Panc1 (cell line): ENCODE measurements at regions not wholly inside any gene's neighbourhood (a gene's known extent, or its start where the extent isn't known, plus 50 kb on each side); places are given as distances from the start of the nearest gene placed in this dataset.
"Not testable (repeated sequence)": the region's sequence is repeated elsewhere in the genome, so short reads cannot be mapped to it uniquely, and the experiment has no call there.

Experiments used
- ATAC-seq: fragments of 200-7000 bp; cut with Tn5 transposase; 2 replicates; pipeline ENCODE4 v1.9.1; 2020; ENCODE audit warnings: mild to moderate bottlenecking, moderate library complexity
- BruUV-seq: library from RNA; stranded (reverse); fragments of 400-500 nt; replicated peaks from 2 replicates; lab custom pipeline; 2021; lab: Mats Ljungman, UMichigan
- CTCF ChIA-PET: fragments of 300-600 bp; sonication (Branson Sonifier 250); formaldehyde crosslinking; loops from one replicate; lab custom pipeline; 2022; ENCODE audit warnings: antibody characterized with exemption; lab: Charles Lee
- POLR2A ChIA-PET: fragments of 300-600 bp; sonication (Branson Sonifier 250); formaldehyde crosslinking; loops from one replicate; lab custom pipeline; 2022; ENCODE audit warnings: antibody characterized with exemption; lab: Charles Lee
- DNase-seq: peaks from one replicate; pipeline ENCODE4 v3.0.0-alpha.2; 2010; ENCODE audit warnings: low read depth, low spot score
- H3K27ac ChIP-seq: 2 replicates; pipeline ENCODE4 v1.5.1; 2011; ENCODE audit warnings: mild to moderate bottlenecking, low read length, inconsistent platforms
- H3K27me3 ChIP-seq: fragments of 200-500 bp; sonication (Bioruptor generic); 2 replicates; pipeline ENCODE4 v1.6.0; 2014; ENCODE audit warnings: low read length, inconsistent platforms; ENCODE audit not compliant: control insufficient read depth, insufficient read depth
- H3K36me3 ChIP-seq: fragments of 200-500 bp; sonication (Bioruptor generic); 2 replicates; pipeline ENCODE4 v1.5.1; 2014; ENCODE audit warnings: inconsistent platforms, mild to moderate bottlenecking, low read length, moderate library complexity; ENCODE audit not compliant: control insufficient read depth, insufficient read depth
- H3K4me1 ChIP-seq: 2 replicates; pipeline ENCODE4 v1.5.1; 2011; ENCODE audit warnings: inconsistent platforms, mild to moderate bottlenecking, low read length, moderate library complexity; ENCODE audit not compliant: control insufficient read depth, insufficient read depth
- H3K4me3 ChIP-seq, 2 experiments: 2 replicates each; pipeline ENCODE4 v1.5.1; 2011 to 2012; ENCODE audit warnings: low read depth in 2 of 2, low read length in 2 of 2, mild to moderate bottlenecking in 2 of 2, inconsistent platforms in 1 of 2, moderate library complexity in 1 of 2
- H3K9me3 ChIP-seq: fragments of 200-500 bp; sonication (Bioruptor generic); 2 replicates; pipeline ENCODE4 v1.5.1; 2014; ENCODE audit warnings: low read depth, mild to moderate bottlenecking, inconsistent platforms, low read length, moderate library complexity; ENCODE audit not compliant: control insufficient read depth, insufficient read depth
- POLR2AphosphoS5 ChIP-seq: IDR thresholded peaks from 2 replicates; pipeline ENCODE4 v1.6.1; 2012; ENCODE audit warnings: mild to moderate bottlenecking, low read depth, low read length, moderate library complexity
- SIN3A ChIP-seq: IDR thresholded peaks from 2 replicates; pipeline ENCODE4 v1.6.1; 2012; ENCODE audit warnings: low read depth, mild to moderate bottlenecking, low read length, moderate library complexity, borderline replicate concordance; ENCODE audit not compliant: insufficient read depth
- TCF7L2 ChIP-seq: IDR thresholded peaks from 2 replicates; pipeline ENCODE4 v1.6.1; 2011; ENCODE audit warnings: mild to moderate bottlenecking, low read depth, low read length, inconsistent platforms
- in situ Hi-C: cut with HindIII; loops from 2 replicates; pipeline ENCODE4 v1.10.0; 2016; ENCODE audit warnings: low sequenced_read_pairs, low pct_unique_long_range_greater_than_20kb
- intact Hi-C: fragments of 100-400 bp; cut with micrococcal nuclease; formaldehyde crosslinking; loops from one replicate; pipeline ENCODE4 v1.10.0; 2022; ENCODE audit not compliant: unreplicated experiment
- TF ChIP-seq, protein P1 (sequence below): fragments of 450-650 bp; IDR thresholded peaks from 2 replicates; pipeline ENCODE4 v1.5.1; 2017; ENCODE audit warnings: mild to moderate bottlenecking

DNA sequence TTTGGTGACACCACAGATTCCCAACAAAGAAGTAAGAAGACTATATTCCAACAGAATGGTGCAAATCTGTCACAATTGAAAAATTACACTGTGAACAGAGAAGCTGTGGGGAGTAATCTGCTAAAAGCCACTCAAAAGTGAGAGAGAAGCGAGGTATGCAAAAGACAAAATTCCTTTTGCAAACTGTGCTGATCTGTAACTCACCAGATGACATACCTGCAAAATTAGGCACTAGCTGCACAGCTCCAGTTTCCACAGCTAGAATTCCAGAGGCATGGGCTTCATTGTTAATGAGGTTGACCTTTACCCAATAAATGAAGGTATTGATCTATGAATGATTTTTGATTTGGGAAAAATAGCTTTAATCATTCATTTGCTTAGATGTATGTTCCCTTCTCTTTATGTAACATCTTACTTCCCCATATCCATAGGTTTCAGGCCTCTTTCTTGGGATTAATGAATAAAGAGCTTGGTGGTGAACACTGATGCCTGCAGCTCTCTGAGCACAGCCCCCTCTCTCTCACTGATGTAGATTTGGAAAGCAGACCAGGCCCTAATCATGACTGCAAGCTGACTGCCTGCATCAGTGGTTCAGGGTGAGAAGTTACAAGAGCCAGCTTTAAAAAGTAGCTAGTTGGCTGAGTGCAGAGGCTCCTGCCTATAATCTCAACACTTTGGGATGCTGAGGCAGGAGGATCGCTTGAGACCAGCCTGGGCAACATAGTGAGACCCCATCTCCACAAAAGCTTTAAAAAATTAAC lies 85.2 kb downstream of the LACC1 start:
- CTCF ChIA-PET = no interaction called here
- intact Hi-C loops = no loop called here

DNA sequence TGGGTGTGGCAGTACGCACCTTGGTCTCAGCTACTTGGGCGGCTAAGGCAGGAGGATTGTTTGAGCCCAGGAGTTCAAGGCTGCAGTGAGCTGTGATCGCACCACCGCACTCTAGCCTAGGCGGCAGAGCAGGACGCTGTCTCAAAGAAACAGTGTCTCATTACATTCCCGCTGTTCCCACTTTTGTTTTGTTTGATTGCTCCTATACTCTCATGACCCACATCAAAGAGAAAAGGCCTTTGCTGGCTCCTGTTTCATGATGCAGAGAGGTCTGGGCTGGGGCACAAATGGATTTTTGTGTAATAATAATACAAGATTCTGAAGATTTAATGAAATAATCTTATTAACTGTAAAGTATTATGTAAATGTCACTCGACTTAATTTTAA lies 85.7 kb downstream of the LACC1 start:
- CTCF ChIA-PET = no interaction called here

More for the DNA sequence above, 85.2 kb downstream of the LACC1 start:
- no peak overlapping the region for H3K27ac ChIP-seq
- in situ Hi-C loops = no loop called here
- no peak overlapping the region for H3K4me3 ChIP-seq
- BruUV-seq = no TSS peak
- TF ChIP-seq POLR2AphosphoS5 (no peak), SIN3A (no peak), TCF7L2 (no peak)
- POLR2A ChIA-PET = no interaction called here
- DNase-seq (no peak), ATAC-seq (no peak)
- H3K36me3 ChIP-seq = no peaks in the 10 kb centered on the region
- H3K27me3 ChIP-seq = no peaks in the 10 kb centered on the region
- H3K9me3 ChIP-seq = no peaks in the 10 kb centered on the region
- no peaks in the 10 kb centered on the region for H3K4me1 ChIP-seq

GRCh38 chr13:43968251-43968942 lies 88.7 kb downstream of the LACC1 start:
- CTCF ChIA-PET, POLR2A ChIA-PET, H3K36me3 ChIP-seq, in situ Hi-C loops, BruUV-seq, H3K4me1 ChIP-seq, H3K4me3 ChIP-seq, H3K27me3 ChIP-seq, H3K27ac ChIP-seq, ATAC-seq, DNase-seq, H3K9me3 ChIP-seq, intact Hi-C loops: not testable (repeated sequence)

More for the DNA sequence above, 85.7 kb downstream of the LACC1 start:
- Histone ChIP-seq H3K27me3 (no peaks in the 10 kb centered on the region), H3K4me3 (no peak overlapping the region), H3K9me3 (no peaks in the 10 kb centered on the region), H3K4me1 (no peaks in the 10 kb centered on the region), H3K36me3 (no peaks in the 10 kb centered on the region), H3K27ac (no peak overlapping the region)
- in situ Hi-C loops (no loop called here), intact Hi-C loops (no loop called here)
- no TSS peak for BruUV-seq
- TF ChIP-seq POLR2AphosphoS5 = no peak
- TF ChIP-seq SIN3A = no peak
- no peak for TF ChIP-seq TCF7L2
- TF ChIP-seq, protein P1, sequence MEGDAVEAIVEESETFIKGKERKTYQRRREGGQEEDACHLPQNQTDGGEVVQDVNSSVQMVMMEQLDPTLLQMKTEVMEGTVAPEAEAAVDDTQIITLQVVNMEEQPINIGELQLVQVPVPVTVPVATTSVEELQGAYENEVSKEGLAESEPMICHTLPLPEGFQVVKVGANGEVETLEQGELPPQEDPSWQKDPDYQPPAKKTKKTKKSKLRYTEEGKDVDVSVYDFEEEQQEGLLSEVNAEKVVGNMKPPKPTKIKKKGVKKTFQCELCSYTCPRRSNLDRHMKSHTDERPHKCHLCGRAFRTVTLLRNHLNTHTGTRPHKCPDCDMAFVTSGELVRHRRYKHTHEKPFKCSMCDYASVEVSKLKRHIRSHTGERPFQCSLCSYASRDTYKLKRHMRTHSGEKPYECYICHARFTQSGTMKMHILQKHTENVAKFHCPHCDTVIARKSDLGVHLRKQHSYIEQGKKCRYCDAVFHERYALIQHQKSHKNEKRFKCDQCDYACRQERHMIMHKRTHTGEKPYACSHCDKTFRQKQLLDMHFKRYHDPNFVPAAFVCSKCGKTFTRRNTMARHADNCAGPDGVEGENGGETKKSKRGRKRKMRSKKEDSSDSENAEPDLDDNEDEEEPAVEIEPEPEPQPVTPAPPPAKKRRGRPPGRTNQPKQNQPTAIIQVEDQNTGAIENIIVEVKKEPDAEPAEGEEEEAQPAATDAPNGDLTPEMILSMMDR = no peak
- ATAC-seq (no peak), DNase-seq (no peak)
- POLR2A ChIA-PET = no interaction called here

DNA sequence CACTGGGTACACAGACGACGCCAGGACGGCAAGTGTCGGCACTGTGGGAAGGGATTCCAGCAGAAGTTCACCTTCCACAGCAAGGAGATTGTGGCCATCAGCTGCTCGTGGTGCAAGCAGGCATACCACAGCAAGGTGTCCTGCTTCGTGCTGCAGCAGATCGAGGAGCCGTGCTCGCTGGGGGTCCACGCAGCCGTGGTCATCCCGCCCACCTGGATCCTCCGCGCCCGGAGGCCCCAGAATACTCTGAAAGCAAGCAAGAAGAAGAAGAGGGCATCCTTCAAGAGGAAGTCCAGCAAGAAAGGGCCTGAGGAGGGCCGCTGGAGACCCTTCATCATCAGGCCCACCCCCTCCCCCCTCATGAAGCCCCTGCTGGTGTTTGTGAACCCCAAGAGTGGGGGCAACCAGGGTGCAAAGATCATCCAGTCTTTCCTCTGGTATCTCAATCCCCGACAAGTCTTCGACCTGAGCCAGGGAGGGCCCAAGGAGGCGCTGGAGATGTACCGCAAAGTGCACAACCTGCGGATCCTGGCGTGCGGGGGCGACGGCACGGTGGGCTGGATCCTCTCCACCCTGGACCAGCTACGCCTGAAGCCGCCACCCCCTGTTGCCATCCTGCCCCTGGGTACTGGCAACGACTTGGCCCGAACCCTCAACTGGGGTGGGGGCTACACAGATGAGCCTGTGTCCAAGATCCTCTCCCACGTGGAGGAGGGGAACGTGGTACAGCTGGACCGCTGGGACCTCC lies 89.4 kb downstream of the LACC1 start:
- intact Hi-C loops, H3K9me3 ChIP-seq, H3K4me3 ChIP-seq, H3K27ac ChIP-seq, H3K4me1 ChIP-seq, CTCF ChIA-PET, BruUV-seq, H3K27me3 ChIP-seq, ATAC-seq, in situ Hi-C loops, H3K36me3 ChIP-seq, POLR2A ChIA-PET, DNase-seq: not testable (repeated sequence)

GRCh38 chr13:43969919-43970318 lies 90.2 kb downstream of the LACC1 start:
- POLR2A ChIA-PET, ATAC-seq, DNase-seq, CTCF ChIA-PET, H3K27ac ChIP-seq, H3K36me3 ChIP-seq, intact Hi-C loops, in situ Hi-C loops, H3K4me1 ChIP-seq, BruUV-seq, H3K4me3 ChIP-seq, H3K27me3 ChIP-seq, H3K9me3 ChIP-seq: not testable (repeated sequence)
